OCI-LY7 (cell line): ENCODE measurements at regions not wholly inside any gene's neighbourhood (a gene's known extent, or its start where the extent isn't known, plus 50 kb on each side); places are given as distances from the start of the nearest gene placed in this dataset.
A peak's percentile ranks its signal among the peaks of the same experiment; 100 is the strongest.
"Not testable (repeated sequence)": the region's sequence is repeated elsewhere in the genome, so short reads cannot be mapped to it uniquely, and the experiment has no call there.

Experiments
- BruUV-seq: library from RNA; stranded (reverse); fragments of 400-500 nt; replicated peaks from 2 replicates; lab custom pipeline; 2021; lab: Mats Ljungman, UMichigan
- CTCF ChIA-PET: fragments of 300-600 bp; sonication (Branson Sonifier 250); formaldehyde crosslinking; loops from one replicate; lab custom pipeline; 2022; ENCODE audit warnings: antibody characterized with exemption; ENCODE audit not compliant: unreplicated experiment; lab: Charles Lee
- POLR2A ChIA-PET: fragments of 300-600 bp; sonication (Branson Sonifier 250); formaldehyde crosslinking; loops from one replicate; lab custom pipeline; 2022; ENCODE audit warnings: antibody characterized with exemption; lab: Charles Lee
- DNase-seq: peaks from one replicate; pipeline ENCODE4 v3.0.0-alpha.2; 2015; ENCODE audit warnings: low spot score
- H2AFZ ChIP-seq: fragments of 200-600 bp; sonication (generic), shearing (Covaris generic); 2 replicates; pipeline ENCODE4 v1.6.1; 2014; ENCODE audit warnings: mild to moderate bottlenecking, antibody characterized with exemption, low read length, moderate library complexity
- H3K27ac ChIP-seq: fragments of 200-600 bp; sonication (generic); 2 replicates; pipeline ENCODE4 v1.5.1; 2014; ENCODE audit warnings: mixed run types, low read depth, mild to moderate bottlenecking, moderate library complexity, low read length, inconsistent platforms; ENCODE audit not compliant: poor library complexity, severe bottlenecking
- H3K36me3 ChIP-seq: fragments of 200-600 bp; sonication (generic); 2 replicates; pipeline ENCODE4 v1.6.1; 2014; ENCODE audit warnings: mild to moderate bottlenecking, antibody characterized with exemption, low read length, moderate library complexity, mixed read lengths; ENCODE audit not compliant: insufficient read depth
- H3K4me1 ChIP-seq: fragments of 200-600 bp; sonication (generic); 2 replicates; pipeline ENCODE4 v1.5.1; 2014; ENCODE audit warnings: mild to moderate bottlenecking, low read length; ENCODE audit not compliant: insufficient read depth, poor library complexity, severe bottlenecking
- H3K4me2 ChIP-seq: fragments of 200-600 bp; sonication (generic); 2 replicates; pipeline ENCODE4 v1.6.1; 2014; ENCODE audit warnings: mild to moderate bottlenecking, low read length
- H3K4me3 ChIP-seq: fragments of 200-600 bp; sonication (generic); 2 replicates; pipeline ENCODE4 v1.5.1; 2014; ENCODE audit warnings: mild to moderate bottlenecking, low read depth, low read length; ENCODE audit not compliant: poor library complexity, severe bottlenecking
- H3K79me2 ChIP-seq: fragments of 200-600 bp; sonication (generic); 2 replicates; pipeline ENCODE4 v1.6.1; 2016; ENCODE audit warnings: low read depth, mild to moderate bottlenecking, low read length, moderate library complexity, mixed read lengths; ENCODE audit not compliant: insufficient read depth
- H3K9me2 ChIP-seq: fragments of 200-600 bp; sonication (generic); 2 replicates; pipeline ENCODE4 v1.6.1; 2016; ENCODE audit warnings: mild to moderate bottlenecking, low read length, mixed read lengths; ENCODE audit not compliant: insufficient read depth
- H3K9me3 ChIP-seq: fragments of 200-600 bp; sonication (generic); 2 replicates; pipeline ENCODE4 v1.6.1; 2014; ENCODE audit warnings: mild to moderate bottlenecking, mixed run types, low read length, mixed read lengths
- H4K20me1 ChIP-seq: fragments of 200-600 bp; sonication (generic); 2 replicates; pipeline ENCODE4 v1.6.1; 2014; ENCODE audit warnings: mild to moderate bottlenecking, antibody characterized with exemption, low read length, moderate library complexity, mixed read lengths; ENCODE audit not compliant: insufficient read depth
- CTCF ChIP-seq: fragments of 200-600 bp; sonication (generic); conservative IDR thresholded peaks from 2 replicates; pipeline ENCODE4 v1.5.1; 2014; ENCODE audit warnings: mild to moderate bottlenecking, antibody characterized with exemption, low read length, moderate library complexity, mixed read lengths
- EZH2phosphoT487 ChIP-seq: fragments of 200-600 bp; sonication (generic); IDR thresholded peaks from 2 replicates; pipeline ENCODE4 v1.6.1; 2018; ENCODE audit warnings: low read depth, borderline replicate concordance, mild to moderate bottlenecking, mixed run types, antibody characterized with exemption, low read length, moderate library complexity, mixed read lengths
- intact Hi-C: fragments of 100-400 bp; cut with micrococcal nuclease; formaldehyde crosslinking; loops from one replicate; pipeline ENCODE4 v1.10.0; 2022; ENCODE audit not compliant: unreplicated experiment

- intact Hi-C loops: loop anchor here (5.0 kb wide), 1 partner anchor 60 kb away; no protein-coding TSS in a partner anchor
- POLR2A ChIA-PET, H3K9me2 ChIP-seq, H3K4me2 ChIP-seq, BruUV-seq, H3K36me3 ChIP-seq, DNase-seq, H3K4me1 ChIP-seq, H3K9me3 ChIP-seq, H2AFZ ChIP-seq, CTCF ChIA-PET, H3K27ac ChIP-seq, H4K20me1 ChIP-seq, H3K79me2 ChIP-seq, H3K4me3 ChIP-seq: not testable (repeated sequence)
Measured at GRCh38 chr1:148267066-148267465, 115.0 kb upstream of the NBPF11 start.

- H3K27ac ChIP-seq: no peak overlapping the region
- BruUV-seq: no TSS peak
Measured at GRCh38 chr1:148264374-148265276, 112.5 kb upstream of the NBPF11 start.

GRCh38 chr1:148263906-148264255, 111.8 kb upstream of the NBPF11 start:
- Histone ChIP-seq H3K4me2 (peak overlapping the region; percentile 90), H3K27ac (no peak overlapping the region), H3K79me2 (no peaks in the 10 kb centered on the region), H3K9me3 (no peaks in the 10 kb centered on the region), H4K20me1 (no peaks in the 10 kb centered on the region), H3K9me2 (no peaks in the 10 kb centered on the region), H3K4me3 (peak overlapping the region; percentile 67), H3K36me3 (no peaks in the 10 kb centered on the region), H2AFZ (peak overlapping the region; percentile 81), H3K4me1 (no peaks in the 10 kb centered on the region)
- BruUV-seq: no TSS peak
- intact Hi-C loops: no loop called here
- ChIA-PET CTCF (no interaction called here), POLR2A (interaction anchor here (0.7 to 1.1 kb wide), 2 partner anchors 59 to 70 kb away, joined by 4 to 13 read pairs; no protein-coding TSS in a partner anchor)
- TF ChIP-seq EZH2phosphoT487 (no peak), CTCF (no peak)
- no peak for DNase-seq

More at GRCh38 chr1:148264374-148265276, 112.5 kb upstream of the NBPF11 start:
- H4K20me1 ChIP-seq: no peaks in the 10 kb centered on the region
- no peaks in the 10 kb centered on the region for H3K9me3 ChIP-seq
- CTCF ChIA-PET: no interaction called here
- intact Hi-C loops: loop anchor here (5.0 kb wide), 1 partner anchor 63 kb away; no protein-coding TSS in a partner anchor
- no peak for DNase-seq
- H3K4me3 ChIP-seq: peak overlapping the region; percentile 67
- H3K4me2 ChIP-seq: peak overlapping the region; percentile 90
- H3K79me2 ChIP-seq: no peaks in the 10 kb centered on the region
- H3K4me1 ChIP-seq: no peaks in the 10 kb centered on the region
- H3K9me2 ChIP-seq: no peaks in the 10 kb centered on the region
- POLR2A ChIA-PET: no interaction called here
- H2AFZ ChIP-seq: peak overlapping the region; percentile 81; the same call in 1 of the 2 replicates
- H3K36me3 ChIP-seq: no peaks in the 10 kb centered on the region
- no peak for TF ChIP-seq CTCF
- TF ChIP-seq EZH2phosphoT487: no peak
